Fibroblast of lung (primary cell): ENCODE measurements at regions not wholly inside any gene's neighbourhood (a gene's known extent, or its start where the extent isn't known, plus 50 kb on each side); places are given as distances from the start of the nearest gene placed in this dataset.

ENCODE experiments used
- CTCF ChIP-seq, 2 donors: IDR thresholded peaks in 1 of 2; conservative IDR thresholded peaks in 1 of 2; 1 replicate in 1 of 2; 2 replicates in 1 of 2; pipeline ENCODE4 v1.5.1; 2011 to 2012; ENCODE audit warnings: low read length in 2 of 2, control low read depth in 1 of 2, inconsistent platforms in 1 of 2, low read depth in 1 of 2, mild to moderate bottlenecking in 1 of 2
- EZH2 ChIP-seq: IDR thresholded peaks from 2 replicates; pipeline ENCODE4 v1.5.1; 2012; ENCODE audit warnings: low read length, control low read depth, mild to moderate bottlenecking; ENCODE audit errors: missing control alignments

GRCh38 chr17:12538003-12538402 is 127.7 kb upstream of the MYOCD start:
- TF ChIP-seq CTCF (conservative IDR thresholded peaks at IDR 0.05 in 1 of 2, IDR thresholded peaks at IDR 0.05 in 1 of 2; ENCODE audit: low read depth in 1 of 2, low read length in 2 of 2) (no peak), EZH2 (no peak)
